SK-N-SH treated with all-trans-retinoic acid at 6 μM for 48 hours (cell line): ENCODE measurements at regions not wholly inside any gene's neighbourhood (a gene's known extent, or its start where the extent isn't known, plus 50 kb on each side); places are given as distances from the start of the nearest gene placed in this dataset.

Experiments
- ATAC-seq: fragments of 200-7000 bp; cut with Tn5 transposase; 3 replicates; pipeline ENCODE4 v1.9.1; 2020; ENCODE audit warnings: mild to moderate bottlenecking, moderate library complexity
- ARNTL ChIP-seq: fragments of 450-650 bp; formaldehyde crosslinking; IDR thresholded peaks from 2 replicates; pipeline ENCODE4 v1.5.0; 2020; ENCODE audit warnings: low read depth, mild to moderate bottlenecking, moderate library complexity, borderline replicate concordance
- BACH2 ChIP-seq: fragments of 250-450 bp; sonication (Bioruptor Pico); IDR thresholded peaks from 2 replicates; pipeline ENCODE4 v1.9.0; 2021; ENCODE audit warnings: mild to moderate bottlenecking, borderline replicate concordance
- CREB5 ChIP-seq: fragments of 250-450 bp; sonication (Bioruptor Pico); IDR thresholded peaks from 2 replicates; pipeline ENCODE4 v1.5.1; 2020; ENCODE audit warnings: low read depth, mild to moderate bottlenecking, moderate library complexity
- CSDC2 ChIP-seq: fragments of 250-450 bp; sonication (Bioruptor Pico); IDR thresholded peaks from 2 replicates; pipeline ENCODE4 v1.5.0; 2020; ENCODE audit warnings: mild to moderate bottlenecking, moderate library complexity
- CSRNP3 ChIP-seq: fragments of 250-450 bp; sonication (Bioruptor Pico); IDR thresholded peaks from 2 replicates; pipeline ENCODE4 v1.5.1; 2021; ENCODE audit warnings: mild to moderate bottlenecking, moderate library complexity
- GLIS3 ChIP-seq: fragments of 250-450 bp; sonication (Bioruptor Pico); IDR thresholded peaks from 2 replicates; pipeline ENCODE4 v1.5.0; 2020; ENCODE audit warnings: mild to moderate bottlenecking, moderate library complexity
- ISL1 ChIP-seq: fragments of 250-450 bp; sonication (Bioruptor Pico); IDR thresholded peaks from 2 replicates; pipeline ENCODE4 v2.1.2; 2022; ENCODE audit warnings: mild to moderate bottlenecking, moderate library complexity
- OSR1 ChIP-seq: fragments of 250-450 bp; sonication (Bioruptor Pico); IDR thresholded peaks from 2 replicates; pipeline ENCODE4 v1.8.0; 2022; ENCODE audit warnings: moderate library complexity, mild to moderate bottlenecking, inconsistent platforms
- PATZ1 ChIP-seq: fragments of 250-450 bp; sonication (Bioruptor Pico); IDR thresholded peaks from 2 replicates; pipeline ENCODE4 v1.8.0; 2020; ENCODE audit warnings: mild to moderate bottlenecking, moderate library complexity, borderline replicate concordance
- POU6F1 ChIP-seq: fragments of 250-450 bp; sonication (Bioruptor Pico); IDR thresholded peaks from 2 replicates; pipeline ENCODE4 v1.8.0; 2021; ENCODE audit warnings: low read depth, mild to moderate bottlenecking, moderate library complexity, borderline replicate concordance
- RARB ChIP-seq: fragments of 250-450 bp; sonication (Bioruptor Pico); IDR thresholded peaks from 2 replicates; pipeline ENCODE4 v1.8.0; 2021; ENCODE audit warnings: mild to moderate bottlenecking, moderate library complexity
- SNAI2 ChIP-seq: fragments of 250-450 bp; sonication (Bioruptor Pico); IDR thresholded peaks from 2 replicates; pipeline ENCODE4 v1.5.0; 2020; ENCODE audit warnings: mild to moderate bottlenecking, moderate library complexity
- TCF4 ChIP-seq: fragments of 250-450 bp; sonication (Bioruptor Pico); IDR thresholded peaks from 2 replicates; pipeline ENCODE4 v1.8.0; 2021; ENCODE audit warnings: mild to moderate bottlenecking, moderate library complexity, borderline replicate concordance
- TOX ChIP-seq: fragments of 250-450 bp; sonication (Bioruptor Pico); IDR thresholded peaks from 2 replicates; pipeline ENCODE4 v1.8.0; 2021; ENCODE audit warnings: mild to moderate bottlenecking, moderate library complexity, borderline replicate concordance
- TSHZ2 ChIP-seq: fragments of 250-450 bp; sonication (Bioruptor Pico); IDR thresholded peaks from 2 replicates; pipeline ENCODE4 v1.5.0; 2020; ENCODE audit warnings: mild to moderate bottlenecking, moderate library complexity
- ZC3H10 ChIP-seq: fragments of 250-450 bp; sonication (Bioruptor Pico); IDR thresholded peaks from 2 replicates; pipeline ENCODE4 v1.5.1; 2021; ENCODE audit warnings: mild to moderate bottlenecking, moderate library complexity
- ZFP3 ChIP-seq: fragments of 250-450 bp; sonication (Bioruptor Pico); IDR thresholded peaks from 2 replicates; pipeline ENCODE4 v1.5.0; 2020; ENCODE audit warnings: mild to moderate bottlenecking, moderate library complexity
- ZFP30 ChIP-seq: fragments of 450-650 bp; formaldehyde crosslinking; IDR thresholded peaks from 2 replicates; pipeline ENCODE4 v1.5.0; 2022; ENCODE audit warnings: mild to moderate bottlenecking, moderate library complexity
- ZNF565 ChIP-seq: fragments of 450-650 bp; formaldehyde crosslinking; conservative IDR thresholded peaks from 2 replicates; pipeline ENCODE4 v1.5.0; 2020; ENCODE audit warnings: low read depth, mild to moderate bottlenecking, moderate library complexity
- ZNF8 ChIP-seq: fragments of 450-650 bp; formaldehyde crosslinking; IDR thresholded peaks from 2 replicates; pipeline ENCODE4 v1.5.0; 2020; ENCODE audit warnings: mild to moderate bottlenecking, moderate library complexity

- ATAC-seq = no peak
- TF ChIP-seq CSDC2 (CRISPR knock-in tag) = no peak
- TF ChIP-seq TSHZ2 (CRISPR knock-in tag) = no peak
- TF ChIP-seq ZC3H10 (CRISPR knock-in tag) = no peak
- TF ChIP-seq TCF4 (CRISPR knock-in tag) = no peak
- no peak for TF ChIP-seq CREB5 (CRISPR knock-in tag)
- no peak for TF ChIP-seq SNAI2
- TF ChIP-seq GLIS3 = no peak
- TF ChIP-seq BACH2 (CRISPR knock-in tag) = no peak
These were observed 303.6 kb downstream of the PRDM2 start for GRCh38 chr1:14003552-14003951.

- ATAC-seq = no peak
- TF ChIP-seq ZNF8 (CRISPR knock-in tag) = no peak
- TF ChIP-seq ARNTL = no peak
- no peak for TF ChIP-seq ISL1 (CRISPR knock-in tag)
- no peak for TF ChIP-seq TCF4 (CRISPR knock-in tag)
- no peak for TF ChIP-seq GLIS3
- TF ChIP-seq SNAI2 = no peak
- no peak for TF ChIP-seq PATZ1 (CRISPR knock-in tag)
- TF ChIP-seq CREB5 (CRISPR knock-in tag) = no peak
- TF ChIP-seq BACH2 (CRISPR knock-in tag) = no peak
- no peak for TF ChIP-seq CSDC2 (CRISPR knock-in tag)
- no peak for TF ChIP-seq TOX (CRISPR knock-in tag)
- no peak for TF ChIP-seq CSRNP3 (CRISPR knock-in tag)
- no peak for TF ChIP-seq ZFP3
These were observed 309.6 kb downstream of the PRDM2 start for GRCh38 chr1:14009582-14009981.

GRCh38 chr1:14010476-14010875, 310.5 kb downstream of the PRDM2 start:
- ATAC-seq = no peak
- no peak for TF ChIP-seq CSDC2 (CRISPR knock-in tag)
- no peak for TF ChIP-seq TCF4 (CRISPR knock-in tag)
- TF ChIP-seq CSRNP3 (CRISPR knock-in tag) = no peak
- no peak for TF ChIP-seq RARB
- TF ChIP-seq ISL1 (CRISPR knock-in tag) = no peak
- TF ChIP-seq ZFP3 = no peak
- no peak for TF ChIP-seq SNAI2

GRCh38 chr1:14011132-14011531, 311.1 kb downstream of the PRDM2 start:
- ATAC-seq = no peak
- TF ChIP-seq ZFP30 (CRISPR knock-in tag) (no peak), ZNF565 (CRISPR knock-in tag) (no peak), POU6F1 (CRISPR knock-in tag) (no peak), ISL1 (CRISPR knock-in tag) (no peak), TCF4 (CRISPR knock-in tag) (no peak), RARB (no peak), GLIS3 (no peak), PATZ1 (CRISPR knock-in tag) (no peak), ARNTL (no peak), ZC3H10 (CRISPR knock-in tag) (no peak), OSR1 (CRISPR knock-in tag) (no peak), CSDC2 (CRISPR knock-in tag) (no peak)
